Uterus (tissue), 3 donors: ENCODE measurements at regions not wholly inside any gene's neighbourhood (a gene's known extent, or its start where the extent isn't known, plus 50 kb on each side); places are given as distances from the start of the nearest gene placed in this dataset.

ENCODE experiments used
- DNase-seq, 2 donors: peaks; one replicate each; pipeline ENCODE4 v3.0.0-alpha.2; 2019 to 2020
- H3K27ac ChIP-seq, 2 donors: fragments of 200-600 bp; sonication (generic); 1 replicate in 1 of 2; 2 replicates in 1 of 2; pipeline ENCODE4 v1.5.1; 2016 to 2018
- H3K27me3 ChIP-seq, 2 donors: fragments of 200-600 bp; sonication (generic); one replicate each; pipeline ENCODE4 v1.5.1; 2018 to 2019; ENCODE audit warnings: control low read depth in 1 of 2
- H3K36me3 ChIP-seq, 2 donors: fragments of 200-600 bp; sonication (generic); one replicate each; pipeline ENCODE4 v1.5.1; 2019; ENCODE audit warnings: control low read depth in 1 of 2
- H3K4me1 ChIP-seq, 2 donors: fragments of 200-600 bp; sonication (generic); one replicate each; pipeline ENCODE4 v1.5.1; 2018 to 2019; ENCODE audit warnings: control low read depth in 1 of 2
- H3K4me3 ChIP-seq, 2 donors: fragments of 200-600 bp; sonication (generic); 1 replicate in 1 of 2; 2 replicates in 1 of 2; pipeline ENCODE4 v1.5.1; 2018 to 2019; ENCODE audit warnings: mild to moderate bottlenecking in 1 of 2
- H3K9me3 ChIP-seq, 2 donors: fragments of 200-600 bp; sonication (generic); one replicate each; pipeline ENCODE4 v1.5.1; 2019; ENCODE audit warnings: control low read depth in 1 of 2
- POLR2A ChIP-seq, 2 donors: fragments of 450-650 bp; IDR thresholded peaks; one replicate each; pipeline ENCODE4 v1.6.1; 2016; ENCODE audit warnings: antibody characterized with exemption in 2 of 2, mild to moderate bottlenecking in 1 of 2, moderate library complexity in 1 of 2
- intact Hi-C: fragments of 100-400 bp; cut with DNase I; formaldehyde crosslinking; loops from one replicate; pipeline ENCODE4 v1.15.1; 2023; ENCODE audit warnings: low total_unique reads
- TF ChIP-seq, protein P1 (sequence below), 4 experiments: fragments of 200-600 bp in 2 of 4; fragments of 450-650 bp in 2 of 4; sonication (generic) in 2 of 4; IDR thresholded peaks; one replicate each; pipeline ENCODE4 v1.5.1; 2016 to 2019; ENCODE audit warnings: antibody characterized with exemption in 4 of 4, mild to moderate bottlenecking in 2 of 4, moderate library complexity in 1 of 4
- donor health status: DM: yes; HTN: yes; CAD: no.

DNA sequence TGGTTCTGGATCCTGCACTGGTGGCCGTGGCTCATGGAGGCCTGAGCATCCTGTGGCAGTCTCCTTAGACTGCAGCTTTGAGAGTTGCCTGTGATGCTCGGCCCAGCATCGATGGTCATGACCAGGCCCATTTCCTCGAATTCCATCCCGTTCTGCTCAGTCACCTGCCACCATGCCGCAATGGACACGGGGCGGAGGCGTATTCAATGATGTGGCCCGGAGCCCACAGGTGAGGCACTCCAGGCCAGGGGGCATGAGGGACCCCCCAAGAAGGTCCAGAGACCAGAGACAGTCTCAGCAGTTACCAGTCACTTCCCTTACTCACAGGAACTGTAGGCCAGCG is 53.6 kb downstream of the SHANK2 start:
- H3K27me3 ChIP-seq: no peaks in the 10 kb centered on the region
- intact Hi-C loops: no loop called here
- DNase-seq: no peak
- no peaks in the 10 kb centered on the region for H3K4me1 ChIP-seq
- no peak overlapping the region for H3K27ac ChIP-seq
- TF ChIP-seq, protein P1, sequence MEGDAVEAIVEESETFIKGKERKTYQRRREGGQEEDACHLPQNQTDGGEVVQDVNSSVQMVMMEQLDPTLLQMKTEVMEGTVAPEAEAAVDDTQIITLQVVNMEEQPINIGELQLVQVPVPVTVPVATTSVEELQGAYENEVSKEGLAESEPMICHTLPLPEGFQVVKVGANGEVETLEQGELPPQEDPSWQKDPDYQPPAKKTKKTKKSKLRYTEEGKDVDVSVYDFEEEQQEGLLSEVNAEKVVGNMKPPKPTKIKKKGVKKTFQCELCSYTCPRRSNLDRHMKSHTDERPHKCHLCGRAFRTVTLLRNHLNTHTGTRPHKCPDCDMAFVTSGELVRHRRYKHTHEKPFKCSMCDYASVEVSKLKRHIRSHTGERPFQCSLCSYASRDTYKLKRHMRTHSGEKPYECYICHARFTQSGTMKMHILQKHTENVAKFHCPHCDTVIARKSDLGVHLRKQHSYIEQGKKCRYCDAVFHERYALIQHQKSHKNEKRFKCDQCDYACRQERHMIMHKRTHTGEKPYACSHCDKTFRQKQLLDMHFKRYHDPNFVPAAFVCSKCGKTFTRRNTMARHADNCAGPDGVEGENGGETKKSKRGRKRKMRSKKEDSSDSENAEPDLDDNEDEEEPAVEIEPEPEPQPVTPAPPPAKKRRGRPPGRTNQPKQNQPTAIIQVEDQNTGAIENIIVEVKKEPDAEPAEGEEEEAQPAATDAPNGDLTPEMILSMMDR (IDR thresholded peaks at IDR 0.05): no peak
- TF ChIP-seq POLR2A (IDR thresholded peaks at IDR 0.05): no peak
- no peaks in the 10 kb centered on the region for H3K36me3 ChIP-seq
- no peaks in the 10 kb centered on the region for H3K9me3 ChIP-seq
- H3K4me3 ChIP-seq: no peak overlapping the region

DNA sequence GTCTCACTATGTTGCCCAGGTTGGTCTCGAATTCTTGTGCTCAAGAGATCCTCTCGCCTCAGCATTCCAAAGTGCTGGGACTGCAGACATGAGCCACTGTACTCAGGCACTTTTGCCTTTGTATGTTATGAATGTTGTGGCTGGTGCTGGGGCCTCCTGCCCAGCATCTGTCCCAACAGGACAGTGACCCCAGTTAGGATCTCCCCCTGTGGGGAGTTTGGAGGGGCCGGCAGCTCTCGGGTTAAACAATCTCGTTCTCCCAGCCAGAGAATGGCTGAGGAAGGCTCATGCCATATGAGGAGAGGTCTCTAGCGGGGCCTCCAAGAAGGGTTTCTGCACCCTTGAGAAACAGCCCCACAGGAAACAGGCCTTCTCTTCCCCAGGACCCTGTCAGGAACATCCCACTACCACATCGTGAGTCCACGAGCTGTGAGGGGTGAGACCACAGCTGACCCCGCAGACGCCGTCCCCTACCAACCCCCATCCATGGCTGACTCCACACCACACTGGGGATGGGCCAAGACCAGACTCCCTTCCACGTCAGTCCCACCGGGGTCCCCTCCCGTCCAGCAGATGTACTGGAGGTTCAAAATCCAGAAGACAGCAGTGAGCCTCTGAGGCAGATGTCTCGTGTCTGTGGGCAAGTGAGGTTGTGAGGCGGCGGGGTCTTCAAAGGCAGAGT is 54.1 kb downstream of the SHANK2 start:
- Histone ChIP-seq H3K36me3 (no peaks in the 10 kb centered on the region), H3K27me3 (no peaks in the 10 kb centered on the region), H3K4me1 (no peaks in the 10 kb centered on the region), H3K27ac (no peak overlapping the region), H3K4me3 (no peak overlapping the region), H3K9me3 (no peaks in the 10 kb centered on the region)
- DNase-seq: no peak
- intact Hi-C loops: no loop called here
- no peak for TF ChIP-seq POLR2A (IDR thresholded peaks at IDR 0.05)
- TF ChIP-seq, protein P1 (IDR thresholded peaks at IDR 0.05): no peak

DNA sequence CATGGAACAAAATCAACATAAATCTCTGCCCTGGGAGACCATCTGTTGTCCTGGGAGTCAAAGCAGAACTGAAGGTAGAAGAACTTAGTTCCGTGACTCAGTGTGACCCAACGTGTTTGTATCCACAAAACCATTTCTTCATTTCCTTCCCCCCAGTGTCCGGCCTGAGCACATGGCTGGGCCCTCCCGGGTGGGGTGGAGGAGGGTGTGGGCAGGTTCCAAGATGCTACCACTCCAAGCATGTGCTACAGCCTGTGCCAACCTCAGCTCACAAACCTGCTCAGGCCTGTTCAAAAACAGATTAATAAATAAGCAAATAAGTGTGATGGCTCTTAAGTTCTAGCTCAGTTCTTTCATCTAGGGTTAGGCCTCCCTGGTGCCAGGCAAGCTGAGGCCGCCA is 55.3 kb downstream of the SHANK2 start:
- no peak overlapping the region for H3K27ac ChIP-seq
- TF ChIP-seq, protein P1 (IDR thresholded peaks at IDR 0.05): no peak
- TF ChIP-seq POLR2A (IDR thresholded peaks at IDR 0.05): no peak
- no peaks in the 10 kb centered on the region for H3K4me1 ChIP-seq
- H3K4me3 ChIP-seq: no peak overlapping the region
- intact Hi-C loops: no loop called here
- no peaks in the 10 kb centered on the region for H3K27me3 ChIP-seq
- DNase-seq: no peak
- H3K36me3 ChIP-seq: no peaks in the 10 kb centered on the region
- H3K9me3 ChIP-seq: no peaks in the 10 kb centered on the region

DNA sequence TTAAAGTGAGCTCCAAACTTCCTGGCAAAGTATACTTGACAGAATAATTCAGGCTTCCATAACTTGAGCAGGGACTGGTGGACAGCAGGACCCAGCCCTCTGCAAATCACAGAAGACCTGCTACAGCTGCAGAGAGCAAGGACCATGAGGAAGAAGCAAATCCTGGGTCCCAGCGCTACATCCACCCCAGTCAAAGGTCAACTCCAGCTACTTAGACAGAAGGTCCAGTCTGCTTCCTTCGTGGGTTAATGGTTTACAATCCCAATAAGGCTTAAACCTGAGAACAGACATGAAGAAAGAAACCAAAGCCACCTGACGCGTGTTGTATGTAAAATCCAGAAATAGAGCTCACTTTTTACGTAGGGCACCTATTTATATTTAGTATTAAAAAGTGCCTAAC is 57.7 kb downstream of the SHANK2 start:
- no peak for DNase-seq
- intact Hi-C loops: no loop called here
- no peaks in the 10 kb centered on the region for H3K27me3 ChIP-seq
- no peak overlapping the region for H3K4me3 ChIP-seq
- no peak overlapping the region for H3K27ac ChIP-seq
- no peaks in the 10 kb centered on the region for H3K36me3 ChIP-seq
- no peaks in the 10 kb centered on the region for H3K4me1 ChIP-seq
- H3K9me3 ChIP-seq: no peaks in the 10 kb centered on the region
- no peak for TF ChIP-seq POLR2A (IDR thresholded peaks at IDR 0.05)
- TF ChIP-seq, protein P1 (IDR thresholded peaks at IDR 0.05): no peak

DNA sequence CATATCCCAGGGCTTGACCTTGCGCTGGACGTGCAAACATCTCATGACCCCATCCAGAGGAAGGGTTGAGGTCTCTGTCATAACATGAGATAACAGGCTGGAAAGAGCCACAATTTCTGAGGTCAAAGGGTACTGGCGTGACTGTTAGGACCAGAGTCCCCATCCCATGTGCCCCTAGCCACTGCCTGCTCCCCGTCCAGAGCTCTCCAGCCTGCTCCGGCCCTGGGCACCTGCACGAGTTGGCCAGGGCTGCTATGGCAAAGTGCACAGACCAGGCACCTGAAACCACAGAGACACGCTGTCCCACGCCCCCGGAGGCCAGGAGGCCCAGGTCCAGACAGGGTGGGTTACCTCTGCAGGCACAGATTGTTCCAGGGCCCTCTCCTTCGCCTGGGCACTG is 58.9 kb downstream of the SHANK2 start:
- Histone ChIP-seq H3K4me1 (no peaks in the 10 kb centered on the region), H3K27ac (no peak overlapping the region), H3K4me3 (no peak overlapping the region), H3K9me3 (no peaks in the 10 kb centered on the region), H3K27me3 (no peaks in the 10 kb centered on the region), H3K36me3 (no peaks in the 10 kb centered on the region)
- intact Hi-C loops: no loop called here
- no peak for DNase-seq
- TF ChIP-seq, protein P1 (IDR thresholded peaks at IDR 0.05): no peak
- TF ChIP-seq POLR2A (IDR thresholded peaks at IDR 0.05): no peak
